NCI-H1105 treated with DMSO at 0.1 percent for 48 hours (cell line): ENCODE measurements at regions not wholly inside any gene's neighbourhood (a gene's known extent, or its start where the extent isn't known, plus 50 kb on each side); places are given as distances from the start of the nearest gene placed in this dataset.

Experiments used
- DNase-seq: peaks from one replicate; lab custom pipeline; 2025; lab: John Stamatoyannopoulos, UW

- no peak for DNase-seq
Measured at GRCh38 chr3:194067949-194068362, 68.0 kb upstream of the HES1 start.

GRCh38 chr3:194069421-194070219, 66.3 kb upstream of the HES1 start:
- DNase-seq: no peak

- no peak for DNase-seq
Measured at GRCh38 chr3:194070220-194070633, 65.7 kb upstream of the HES1 start.

- DNase-seq: peak; percentile 81
Measured at GRCh38 chr3:194070634-194071409, 65.1 kb upstream of the HES1 start.

GRCh38 chr3:194072097-194072428, 63.9 kb upstream of the HES1 start:
- DNase-seq: no peak

GRCh38 chr3:194072691-194073279, 63.2 kb upstream of the HES1 start:
- DNase-seq: no peak

GRCh38 chr3:194073926-194074325, 62.0 kb upstream of the HES1 start:
- no peak for DNase-seq

- no peak for DNase-seq
Measured at GRCh38 chr3:194075088-194075615, 60.8 kb upstream of the HES1 start.

GRCh38 chr3:194075802-194076460, 60.0 kb upstream of the HES1 start:
- no peak for DNase-seq

- DNase-seq: no peak
Measured at GRCh38 chr3:194076475-194076874, 59.5 kb upstream of the HES1 start.

- DNase-seq: no peak
Measured at GRCh38 chr3:194077602-194078001, 58.3 kb upstream of the HES1 start.

- DNase-seq: no peak
Measured at GRCh38 chr3:194078045-194078821, 57.7 kb upstream of the HES1 start.

GRCh38 chr3:194079702-194080172, 56.2 kb upstream of the HES1 start:
- DNase-seq: no peak

- DNase-seq: no peak
Measured at GRCh38 chr3:194080436-194080835, 55.5 kb upstream of the HES1 start.

- DNase-seq: no peak
Measured at GRCh38 chr3:194080913-194081800, 54.8 kb upstream of the HES1 start.

GRCh38 chr3:194081826-194082225, 54.1 kb upstream of the HES1 start:
- no peak for DNase-seq

GRCh38 chr3:194082743-194083636, 53.0 kb upstream of the HES1 start:
- no peak for DNase-seq

GRCh38 chr3:194083637-194084224, 52.2 kb upstream of the HES1 start:
- no peak for DNase-seq

- DNase-seq: no peak
Measured at GRCh38 chr3:194084284-194084683, 51.7 kb upstream of the HES1 start.
